ENCODE measurements at regions not wholly inside any gene's neighbourhood (a gene's known extent, or its start where the extent isn't known, plus 50 kb on each side); places are given as distances from the start of the nearest gene placed in this dataset.

DNA sequence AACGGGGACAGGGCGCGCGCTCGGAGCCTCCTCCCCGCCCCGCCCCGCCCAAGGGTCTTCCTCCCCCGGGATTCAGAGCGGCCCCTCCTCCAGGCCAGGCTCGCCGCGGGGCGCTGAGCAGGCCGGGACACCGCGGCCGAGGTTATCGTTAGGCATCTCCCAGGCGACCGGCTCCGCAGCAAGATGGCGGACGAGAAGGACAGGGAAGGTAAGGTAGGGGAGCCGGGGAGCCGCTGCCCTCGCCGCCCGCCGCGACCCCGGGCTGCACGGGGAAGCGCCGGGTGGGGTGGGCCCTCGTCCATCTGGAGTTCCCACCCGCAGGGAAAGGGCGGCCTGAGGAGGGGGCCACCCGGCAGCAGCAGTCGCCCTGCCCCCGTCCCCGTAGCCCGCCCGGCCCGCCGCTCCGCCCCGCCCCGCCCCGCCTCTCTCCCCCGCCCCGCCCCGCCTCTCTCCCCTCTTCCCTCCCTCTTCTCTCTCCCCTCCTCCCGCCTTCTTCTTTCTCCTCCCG, 105.9 kb upstream of the HNRNPU start:
- DNase-seq, result no peak

DNA sequence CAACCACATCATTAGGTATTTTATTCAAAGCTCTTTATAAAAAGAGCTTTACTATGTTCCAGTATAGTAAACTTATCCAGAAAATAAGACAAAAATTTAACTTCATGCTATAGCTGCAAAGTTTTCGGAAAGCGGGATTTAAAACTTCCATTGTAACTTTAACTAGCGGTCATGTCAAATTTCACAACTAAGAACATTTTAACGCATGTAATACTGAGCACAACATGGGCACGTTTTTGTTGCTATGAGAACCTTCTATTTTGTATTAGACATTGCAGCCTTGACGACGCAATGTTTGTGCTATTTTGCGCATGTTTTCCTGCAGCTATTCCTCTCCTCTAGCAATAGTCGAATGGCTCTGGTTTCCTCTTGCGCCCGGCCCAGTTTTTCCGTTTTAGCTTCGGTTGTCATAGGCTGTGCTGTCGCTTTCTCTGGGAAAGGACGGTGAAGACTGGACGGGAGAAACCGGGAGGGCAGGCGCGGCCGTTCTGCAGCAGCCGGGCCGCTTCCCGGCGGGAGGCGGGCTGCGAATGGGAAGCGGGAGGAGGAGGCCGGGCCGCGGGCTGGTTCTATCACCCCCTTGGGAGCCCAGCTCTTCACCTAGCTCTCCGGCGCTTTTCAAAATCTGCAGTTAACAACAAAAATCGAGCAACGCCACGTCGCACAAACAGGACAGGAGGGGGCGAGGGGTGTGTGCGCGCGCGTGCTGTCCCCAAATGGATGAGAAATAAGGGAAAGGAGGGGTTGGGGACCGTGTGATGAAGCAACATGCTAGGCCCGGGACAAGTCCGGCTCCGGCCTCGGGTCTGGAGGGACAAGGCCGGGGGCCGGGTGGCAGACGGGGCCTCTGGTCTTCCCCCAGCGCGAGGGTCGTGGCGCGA, 105.3 kb upstream of the HNRNPU start:
- peak; percentile 61 for DNase-seq

DNA sequence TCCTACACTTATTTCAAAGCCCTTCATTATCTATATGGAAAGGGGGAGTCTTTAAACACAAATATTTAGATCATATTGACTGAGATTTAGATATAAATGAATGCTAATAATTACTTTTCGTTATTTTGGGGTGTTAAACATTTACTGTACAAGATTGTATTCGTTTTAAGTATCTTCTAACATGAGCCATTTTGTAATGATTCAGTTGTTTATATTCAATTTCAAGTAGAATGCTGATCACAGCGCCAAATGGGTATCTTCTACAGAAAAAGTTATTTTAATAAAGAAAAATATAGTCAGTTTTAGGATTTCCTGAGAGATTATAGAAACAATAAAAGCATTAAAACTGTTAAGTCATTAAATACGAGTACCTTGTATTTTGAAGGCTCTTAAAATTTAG, 104.5 kb upstream of the HNRNPU start:
- no peak for DNase-seq

DNA sequence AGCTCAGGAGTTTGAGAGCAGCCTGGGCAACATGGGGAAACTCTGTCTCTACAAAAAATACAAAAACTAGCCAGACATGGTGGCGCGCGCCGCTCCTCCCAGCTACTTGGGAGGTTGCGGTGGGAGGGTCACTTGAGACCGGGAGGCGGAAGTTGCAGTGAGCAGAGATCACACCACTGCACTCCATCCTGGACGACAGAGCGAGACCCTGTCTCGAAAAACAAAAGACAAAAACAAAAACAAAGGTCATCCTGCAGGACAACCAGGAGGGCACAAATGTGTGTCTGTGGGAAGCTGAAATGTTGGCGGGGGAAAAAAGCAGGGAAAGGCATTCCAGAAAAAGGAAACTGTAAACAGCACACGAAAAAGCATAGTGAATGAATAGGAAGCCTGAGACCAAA, 104.1 kb upstream of the HNRNPU start:
- no peak for DNase-seq

DNA sequence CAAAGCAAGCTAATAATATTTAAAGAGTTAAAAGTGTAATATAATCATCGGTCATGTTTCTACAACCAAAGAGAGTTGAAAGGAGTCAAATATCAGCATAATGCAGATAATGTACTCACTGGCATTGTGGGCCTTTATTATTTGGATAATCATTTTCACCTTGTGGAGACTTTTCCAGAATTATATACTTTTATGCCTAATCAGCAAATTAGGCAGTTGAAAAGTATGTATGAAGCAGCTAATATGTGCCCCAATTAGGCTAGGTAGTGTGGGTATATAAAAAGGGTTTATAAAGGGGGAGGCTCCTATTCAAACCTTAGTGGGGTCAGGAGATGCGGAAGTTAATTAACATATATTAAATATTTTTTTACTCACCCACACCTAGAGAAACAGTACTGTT, 102.8 kb upstream of the HNRNPU start:
- no peak for DNase-seq

DNA sequence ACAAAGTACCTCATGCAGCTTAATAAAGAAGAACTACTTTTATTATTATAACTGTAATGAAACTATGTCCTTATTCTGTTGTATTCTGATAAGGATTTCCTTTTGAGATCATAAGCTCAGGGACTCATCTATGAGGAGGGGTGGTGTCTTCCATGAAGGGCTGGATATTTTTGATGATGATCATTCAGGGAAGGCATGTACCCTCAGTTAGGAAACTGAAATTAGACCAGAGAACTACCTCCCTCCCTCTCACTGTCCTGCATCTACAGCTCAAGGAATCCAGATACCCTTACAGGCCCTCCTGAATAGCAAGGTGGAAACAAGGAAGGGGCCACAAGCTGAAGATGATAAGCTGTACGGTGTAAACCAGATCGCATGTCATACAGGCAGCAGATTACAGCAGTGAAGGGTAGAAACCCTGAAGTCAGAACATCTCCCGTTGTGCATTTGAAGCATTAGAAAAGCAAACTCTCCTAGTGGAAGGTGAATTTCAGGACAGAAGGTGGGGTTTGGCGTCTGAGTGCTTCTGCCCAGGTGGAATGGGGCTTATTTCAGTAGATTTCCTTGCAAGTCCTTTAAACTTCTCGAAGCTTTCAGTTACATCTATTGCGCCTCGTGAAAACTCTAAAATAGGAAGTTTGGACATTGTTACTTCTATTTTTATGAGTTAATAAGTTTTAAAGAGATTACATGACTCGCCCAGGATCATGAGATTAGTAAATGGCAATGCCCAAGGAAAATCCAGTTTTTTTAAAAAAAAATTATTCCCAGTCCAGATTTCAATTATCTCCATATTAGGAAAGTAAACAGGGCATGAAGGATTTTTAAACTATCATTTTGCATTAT, 101.1 kb upstream of the HNRNPU start:
- no peak for DNase-seq

DNA sequence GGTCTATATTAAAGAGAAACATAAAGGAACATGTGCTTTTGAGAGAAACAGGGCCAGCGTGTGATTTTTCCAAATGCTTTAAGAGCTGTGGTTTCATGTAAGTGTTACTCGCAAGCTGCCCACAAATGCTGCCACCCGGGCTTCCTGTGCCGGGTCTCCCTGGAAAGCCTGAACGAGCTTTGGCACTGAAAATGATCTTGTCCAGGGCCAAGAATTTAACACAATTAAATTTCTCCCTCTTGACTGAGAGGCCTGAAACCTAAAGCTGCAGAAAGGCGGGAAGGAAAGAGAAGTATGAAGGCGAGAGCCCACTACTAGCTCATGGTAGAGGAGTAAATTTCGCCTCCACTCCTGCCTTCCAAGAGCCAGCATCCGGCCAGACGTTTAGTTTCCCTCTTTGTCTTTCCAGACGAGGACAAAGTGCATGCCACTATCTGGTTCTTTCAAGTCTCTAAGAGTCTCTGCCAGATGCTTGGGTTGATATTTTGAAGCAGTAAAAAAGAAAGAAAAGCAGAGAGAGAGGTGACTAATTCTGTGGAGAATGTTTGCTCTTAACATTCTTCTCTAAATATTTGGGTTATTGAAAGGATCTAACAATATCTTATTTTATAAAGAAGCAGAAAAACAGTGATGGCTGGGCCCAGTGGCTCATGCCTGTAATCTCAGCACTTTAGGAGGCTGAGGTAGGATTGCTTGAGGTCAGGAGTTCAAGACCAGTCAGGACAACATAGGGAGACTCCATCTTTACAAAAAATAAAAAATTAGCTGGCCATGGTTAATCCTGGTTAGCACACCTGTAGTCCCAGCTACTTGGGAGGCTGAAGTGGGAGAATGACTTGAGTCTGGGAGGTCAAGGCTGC, 100.0 kb upstream of the HNRNPU start:
- no peak for DNase-seq

DNA sequence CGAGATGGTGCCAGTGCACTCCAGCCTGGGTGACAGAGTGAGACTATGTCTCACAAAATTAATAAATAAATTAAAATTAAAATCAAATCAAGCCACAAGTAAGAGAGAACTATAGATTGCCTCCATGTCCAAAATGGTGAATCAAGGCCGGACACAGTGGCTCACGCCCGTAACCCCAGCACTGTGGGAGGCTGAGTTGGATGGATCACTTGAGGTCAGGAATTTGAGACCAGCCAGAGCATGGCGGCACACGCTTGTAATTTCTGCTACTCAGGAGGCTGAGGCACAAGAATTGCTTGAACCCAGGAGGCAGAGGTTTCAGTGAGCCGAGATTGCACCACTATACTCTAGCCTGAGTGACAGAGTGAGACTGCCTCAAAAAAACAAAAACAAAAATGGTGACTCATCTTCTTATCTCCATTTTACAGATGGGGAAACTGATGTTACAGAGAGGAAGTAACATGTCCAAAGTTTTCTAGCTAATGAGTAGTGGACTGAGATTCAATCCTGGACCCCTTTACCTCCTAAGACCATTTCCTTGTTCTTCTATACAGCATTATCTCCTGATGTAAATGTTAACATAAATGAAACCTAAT, 99.0 kb upstream of the HNRNPU start:
- DNase-seq, result no peak

DNA sequence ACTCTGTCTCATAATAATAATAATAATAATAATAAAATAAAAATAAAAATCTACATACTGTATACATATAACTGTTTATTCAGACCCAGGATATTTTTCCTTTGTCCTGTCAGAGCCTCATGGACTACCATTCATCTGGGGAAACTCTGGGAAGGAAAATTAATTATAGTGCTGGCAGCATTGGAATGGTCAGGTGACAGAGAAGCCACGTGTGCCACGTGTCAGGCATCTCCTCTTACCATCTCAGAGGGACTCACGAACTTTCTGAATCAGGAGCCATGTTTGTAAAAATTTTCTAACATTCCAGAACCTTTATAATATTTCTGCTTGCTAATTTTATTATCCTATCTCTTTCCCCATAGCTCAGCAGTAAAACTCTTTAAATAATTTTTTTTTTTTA, 97.8 kb upstream of the HNRNPU start:
- DNase-seq, result no peak

DNA sequence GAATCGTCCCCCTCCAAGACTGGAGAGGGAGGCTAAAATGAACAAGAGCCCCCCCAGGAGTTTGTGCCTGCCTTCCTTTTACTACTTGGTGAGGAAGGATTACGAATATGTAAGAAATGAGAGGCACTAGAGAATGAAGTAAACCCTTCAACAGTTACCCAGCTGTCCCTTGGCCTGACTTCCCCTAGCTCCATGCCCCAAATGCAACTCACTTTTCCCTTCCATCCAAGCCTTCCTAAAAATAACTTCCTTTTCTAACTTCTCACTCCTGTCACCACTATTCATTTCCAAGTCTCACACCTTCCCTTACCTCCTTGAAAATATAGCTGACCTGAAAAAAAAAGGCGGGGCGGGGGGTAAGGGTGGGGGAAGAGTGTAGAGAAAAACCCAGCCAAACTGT, 96.6 kb upstream of the HNRNPU start:
- DNase-seq, result no peak

DNA sequence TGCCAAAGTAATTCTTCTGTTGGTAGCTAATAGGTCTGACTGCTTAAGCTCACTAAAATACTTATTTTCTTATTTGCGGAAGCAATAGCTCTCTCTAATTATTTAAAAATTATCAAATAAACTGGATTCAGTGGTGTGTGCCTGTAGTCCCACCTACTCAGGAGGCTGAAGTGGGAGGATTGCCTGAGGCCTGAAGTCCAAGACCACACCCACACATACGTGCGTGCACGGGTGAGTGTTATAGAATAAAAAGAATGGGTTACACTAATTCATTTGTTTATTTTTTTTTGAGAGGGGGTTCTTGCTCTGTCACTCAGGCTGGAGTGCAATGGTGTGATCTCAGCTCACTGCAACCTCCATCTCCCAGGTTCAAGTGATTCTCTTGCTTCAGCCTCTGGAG, 94.2 kb upstream of the HNRNPU start:
- DNase-seq, result no peak

DNA sequence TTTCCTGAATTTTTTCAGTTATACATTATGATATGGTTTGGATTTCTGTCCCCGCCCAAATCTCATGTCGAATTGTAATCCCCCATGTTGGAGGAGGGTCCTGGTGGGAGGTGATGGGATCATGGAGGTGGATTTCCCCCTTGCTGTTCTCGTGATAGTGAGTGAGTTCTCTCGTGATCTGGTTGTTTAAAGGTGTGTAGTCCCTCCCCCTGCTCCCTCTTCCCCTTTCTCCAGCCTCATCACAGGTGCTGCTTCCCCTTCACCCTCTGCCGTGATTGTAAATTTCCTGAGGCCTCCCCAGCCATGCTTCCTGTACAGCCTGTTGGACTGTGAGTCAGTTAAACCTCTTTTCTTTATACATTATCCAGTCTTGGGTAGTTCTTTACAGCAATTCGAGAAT, 93.2 kb upstream of the HNRNPU start:
- DNase-seq, result no peak

DNA sequence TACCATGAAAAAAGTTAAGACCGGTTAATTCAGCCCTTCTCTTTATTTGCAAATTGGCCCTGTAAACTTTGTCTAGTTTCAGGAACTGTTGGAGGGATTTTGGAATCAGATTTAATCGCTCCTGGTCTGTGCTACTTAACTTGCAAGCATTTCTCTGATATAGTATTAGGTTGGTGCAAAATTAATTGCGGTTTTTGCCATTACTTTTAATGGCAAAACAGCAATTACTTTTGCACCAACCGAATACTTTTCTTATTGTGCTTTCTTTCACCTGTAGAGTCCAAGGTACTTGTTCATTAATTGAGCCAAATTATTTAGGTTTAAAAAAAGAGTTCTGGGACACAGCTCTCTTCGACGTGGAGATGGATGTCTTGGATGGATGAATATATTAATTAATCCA, 92.8 kb upstream of the HNRNPU start:
- DNase-seq, result no peak

DNA sequence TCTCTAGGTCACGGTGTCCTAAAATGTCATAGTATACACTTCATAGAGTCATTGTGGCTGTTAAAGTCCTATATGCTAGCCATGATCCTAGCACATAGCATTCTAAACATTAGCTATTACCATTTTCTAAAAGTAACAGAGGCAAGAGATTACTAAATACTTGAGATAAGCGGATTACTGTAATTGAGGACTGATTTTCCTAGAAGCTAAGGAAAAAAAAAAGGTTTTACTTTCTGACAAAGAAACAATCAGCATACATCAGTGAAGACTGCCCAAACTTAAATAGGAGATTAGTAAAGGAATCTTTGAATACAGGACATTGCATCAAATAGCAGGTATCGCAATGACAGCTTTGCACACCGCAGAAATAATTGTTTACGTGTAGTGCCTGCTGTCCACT, 91.3 kb upstream of the HNRNPU start:
- no peak for DNase-seq

DNA sequence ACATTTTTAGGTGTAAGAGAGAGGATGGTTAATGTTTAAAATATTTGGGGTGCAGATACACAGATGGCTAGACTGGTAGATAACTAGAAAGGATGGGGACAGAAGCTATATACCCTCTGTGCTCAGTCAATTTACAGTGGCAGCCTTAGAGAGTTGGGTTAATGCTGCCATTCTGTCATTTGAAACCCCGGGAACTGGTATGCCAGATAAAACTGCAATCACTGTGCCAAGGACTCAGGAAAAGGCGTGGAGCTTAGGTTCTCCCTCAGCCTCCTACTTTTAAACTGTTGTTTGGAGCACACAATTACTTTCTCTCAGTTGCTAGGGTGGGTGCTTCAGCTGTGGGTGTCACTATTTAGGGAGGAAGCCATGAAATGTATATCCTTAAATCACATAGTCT, 90.0 kb upstream of the HNRNPU start:
- no peak for DNase-seq

DNA sequence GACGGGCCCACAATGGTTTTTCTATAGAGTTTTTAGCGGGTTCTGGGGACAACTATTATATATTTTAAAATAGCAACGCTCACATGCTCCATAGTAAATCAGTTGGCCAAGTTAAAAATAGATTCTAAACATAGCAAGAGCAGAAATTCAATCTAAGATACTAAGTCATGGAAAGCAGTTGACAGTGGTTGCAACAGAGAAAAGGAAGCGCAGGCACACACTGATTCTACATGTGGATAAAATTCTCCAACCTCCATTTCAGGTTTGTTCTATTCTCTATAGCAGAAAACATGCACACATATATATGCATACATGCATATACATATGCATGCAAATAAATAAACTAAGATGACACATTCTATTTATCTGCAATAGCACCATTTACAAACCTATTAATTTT, 89.6 kb upstream of the HNRNPU start:
- no peak for DNase-seq

DNA sequence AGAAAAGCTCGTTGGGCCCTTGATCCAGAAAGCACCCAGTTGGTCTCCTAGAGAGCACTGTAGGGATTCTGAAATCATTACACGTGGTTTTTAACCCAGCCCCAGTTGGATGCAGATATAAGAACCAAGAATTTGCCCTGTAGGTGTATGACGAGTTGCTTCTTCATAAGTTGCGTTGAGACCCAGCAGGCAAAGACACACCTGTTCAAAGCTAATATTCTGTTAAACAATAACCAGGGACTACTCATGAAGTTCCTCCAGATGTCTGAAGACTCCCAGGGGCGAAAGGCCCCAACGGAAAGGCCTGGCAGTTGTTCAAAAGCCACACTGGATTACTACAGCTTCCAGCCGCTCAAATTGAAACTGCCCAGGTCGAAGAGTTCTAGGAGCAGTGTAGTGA, 88.6 kb upstream of the HNRNPU start:
- DNase-seq, result no peak

DNA sequence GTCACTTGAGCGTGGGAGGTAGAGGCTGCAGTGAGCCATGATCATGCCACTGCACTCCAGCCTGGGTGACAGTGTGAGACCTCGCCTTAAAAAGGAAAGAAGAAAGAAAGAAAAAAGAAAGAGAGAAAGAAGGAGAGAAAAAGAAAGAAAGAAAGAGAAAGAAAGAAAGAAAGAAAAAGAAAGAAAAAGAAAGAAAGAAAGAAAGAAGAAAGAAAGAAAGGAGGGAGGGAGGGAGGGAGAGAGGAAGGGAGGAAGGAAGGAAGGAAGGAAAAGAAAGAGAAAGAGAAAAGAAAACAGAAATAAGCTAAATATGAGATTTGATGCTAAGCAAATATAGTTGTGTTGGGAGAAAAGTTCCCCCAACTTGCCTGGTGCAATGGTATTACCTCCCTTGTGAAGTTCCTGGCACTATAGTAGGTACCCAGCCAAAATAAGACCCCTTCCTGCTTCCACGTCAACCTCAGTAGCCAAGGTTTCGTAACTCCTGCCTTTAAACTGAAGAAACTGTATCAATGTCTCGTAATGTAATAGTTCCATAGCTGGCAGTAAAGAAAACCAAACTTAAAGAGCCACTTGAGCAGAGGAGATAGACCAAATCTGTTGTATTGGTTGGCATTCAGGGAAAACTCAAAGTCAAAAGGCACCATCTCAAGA, 88.1 kb upstream of the HNRNPU start:
- no peak for DNase-seq

DNA sequence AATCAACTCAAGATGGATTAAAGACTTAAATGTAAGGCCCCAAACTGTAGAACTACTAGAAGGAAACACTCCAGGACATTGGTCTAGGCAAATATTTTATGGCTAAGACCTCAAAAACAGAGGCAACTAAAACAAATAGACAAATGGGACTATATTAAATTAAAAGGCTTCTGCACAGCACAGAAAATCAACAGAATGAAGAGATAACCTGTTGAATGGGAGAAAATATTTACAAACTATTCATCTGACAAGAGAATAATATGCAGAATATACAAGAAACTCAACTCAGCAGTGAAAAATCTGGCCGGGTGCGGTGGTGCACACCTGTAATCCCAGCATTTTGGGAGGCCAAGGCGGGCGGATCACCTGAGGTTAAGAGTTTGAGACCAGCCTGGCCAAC, 84.1 kb upstream of the HNRNPU start:
- no peak for DNase-seq

DNA sequence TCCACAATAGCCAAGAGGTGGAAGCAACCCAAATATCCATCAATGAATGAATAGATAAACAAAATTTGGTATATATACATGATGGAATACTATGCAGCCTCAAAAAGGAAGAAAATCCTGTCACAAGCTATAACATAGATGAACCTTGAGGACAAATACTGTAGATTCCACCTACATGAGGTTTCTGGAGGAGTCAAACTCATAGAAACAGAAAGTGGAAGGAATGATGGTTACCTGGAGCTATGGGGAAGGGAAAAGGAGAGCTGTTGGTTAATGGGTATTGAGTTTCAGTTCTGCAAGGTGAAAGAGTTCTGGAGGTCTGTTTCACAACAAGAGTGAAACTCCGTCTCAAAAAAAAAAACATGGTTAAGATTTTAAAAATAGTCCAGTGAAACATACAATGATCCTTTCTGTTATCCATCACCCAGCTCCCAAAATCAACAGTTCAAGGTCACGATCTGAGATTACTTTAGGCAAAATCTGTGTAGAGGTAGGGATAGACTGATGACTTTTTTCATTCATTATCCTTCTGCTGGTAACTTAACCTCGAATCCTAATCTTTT, 80.8 kb upstream of the HNRNPU start:
- DNase-seq, result no peak

DNA sequence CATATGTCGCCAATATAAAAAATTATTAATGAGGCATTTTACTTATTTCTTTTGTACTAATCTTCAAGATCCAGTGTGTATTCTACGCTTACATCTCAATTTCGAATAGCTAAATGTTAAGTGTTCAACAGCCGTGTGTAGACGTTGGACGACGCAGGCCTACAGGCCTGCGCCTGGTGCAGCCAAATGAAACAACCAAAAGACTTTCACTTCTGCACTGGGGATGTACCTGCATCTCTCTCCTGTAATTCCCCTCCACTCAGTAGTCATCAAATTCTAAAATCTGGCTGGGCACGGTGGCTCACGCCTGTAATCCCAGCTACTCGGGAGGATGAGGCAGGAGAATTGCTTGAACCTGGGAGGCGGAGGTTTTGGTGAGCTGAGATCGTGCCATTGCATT, 76.8 kb upstream of the HNRNPU start:
- DNase-seq, result no peak

DNA sequence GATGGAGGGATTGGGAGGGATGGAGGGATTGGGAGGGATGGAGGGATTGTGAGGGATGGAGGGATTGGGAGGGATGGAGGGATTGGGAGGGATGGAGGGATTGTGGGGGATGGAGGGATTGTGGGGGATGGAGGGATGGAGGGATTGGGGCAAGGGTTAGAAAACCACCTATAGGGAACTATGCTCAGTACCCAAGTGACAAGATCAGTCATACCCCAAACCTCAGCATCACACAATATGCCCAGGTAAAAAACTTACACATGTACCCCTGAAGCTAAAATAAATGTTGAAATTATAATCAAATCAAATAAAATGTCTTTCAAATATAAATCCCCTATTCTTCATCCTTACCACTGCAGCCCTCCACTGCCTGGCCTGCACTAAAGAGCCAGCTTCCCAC, 72.8 kb upstream of the HNRNPU start:
- no peak for DNase-seq

Data from NCI-H2029 treated with DMSO at 0.1 percent for 48 hours (cell line).